ENCODE measurements at regions not wholly inside any gene's neighbourhood (a gene's known extent, or its start where the extent isn't known, plus 50 kb on each side); places are given as distances from the start of the nearest gene placed in this dataset.
A peak's percentile ranks its signal among the peaks of the same experiment; 100 is the strongest.

- DNase-seq (ENCODE audit: low read depth) = no peak
Measured at GRCh38 chr7:142409471-142409870, 151.6 kb upstream of the PRSS58 start.

- no peak for DNase-seq (ENCODE audit: low read depth)
Measured at GRCh38 chr7:142408794-142409193, 150.9 kb upstream of the PRSS58 start.

- no peak for DNase-seq (ENCODE audit: low read depth)
Measured at GRCh38 chr7:142407939-142408570, 150.2 kb upstream of the PRSS58 start.

GRCh38 chr7:142405122-142405765 is 147.4 kb upstream of the PRSS58 start:
- no peak for DNase-seq (ENCODE audit: low read depth)

GRCh38 chr7:142401951-142402350 is 144.1 kb upstream of the PRSS58 start:
- no peak for DNase-seq (ENCODE audit: low read depth)

GRCh38 chr7:142400042-142400533 is 142.2 kb upstream of the PRSS58 start:
- DNase-seq (ENCODE audit: low read depth) = no peak

GRCh38 chr7:142391191-142391992 is 133.5 kb upstream of the PRSS58 start:
- DNase-seq (ENCODE audit: low read depth) = no peak

GRCh38 chr7:142389544-142389943 is 131.7 kb upstream of the PRSS58 start:
- DNase-seq (ENCODE audit: low read depth) = no peak

- DNase-seq (ENCODE audit: low read depth) = peak; percentile 49
Measured at GRCh38 chr7:142385491-142386340, 127.9 kb upstream of the PRSS58 start.

- no peak for DNase-seq (ENCODE audit: low read depth)
Measured at GRCh38 chr7:142384493-142384922, 126.7 kb upstream of the PRSS58 start.

GRCh38 chr7:142383841-142384492 is 126.1 kb upstream of the PRSS58 start:
- DNase-seq (ENCODE audit: low read depth) = no peak

GRCh38 chr7:142381727-142382390 is 124.0 kb upstream of the PRSS58 start:
- no peak for DNase-seq (ENCODE audit: low read depth)

GRCh38 chr7:142380069-142380468 is 122.2 kb upstream of the PRSS58 start:
- no peak for DNase-seq (ENCODE audit: low read depth)

- no peak for DNase-seq (ENCODE audit: low read depth)
Measured at GRCh38 chr7:142379201-142379885, 121.5 kb upstream of the PRSS58 start.

- DNase-seq (ENCODE audit: low read depth) = no peak
Measured at GRCh38 chr7:142377567-142377966, 119.7 kb upstream of the PRSS58 start.

GRCh38 chr7:142376356-142376997 is 118.6 kb upstream of the PRSS58 start:
- no peak for DNase-seq (ENCODE audit: low read depth)

GRCh38 chr7:142375710-142376313 is 118.0 kb upstream of the PRSS58 start:
- DNase-seq (ENCODE audit: low read depth) = peak; percentile 37

GRCh38 chr7:142372727-142373126 is 114.9 kb upstream of the PRSS58 start:
- no peak for DNase-seq (ENCODE audit: low read depth)

All from fibroblast of the conjunctiva (primary cell).